ENCODE measurements at regions not wholly inside any gene's neighbourhood (a gene's known extent, or its start where the extent isn't known, plus 50 kb on each side); places are given as distances from the start of the nearest gene placed in this dataset.
A peak's percentile ranks its signal among the peaks of the same experiment; 100 is the strongest.
"Not testable (repeated sequence)": the region's sequence is repeated elsewhere in the genome, so short reads cannot be mapped to it uniquely, and the experiment has no call there.

DNA sequence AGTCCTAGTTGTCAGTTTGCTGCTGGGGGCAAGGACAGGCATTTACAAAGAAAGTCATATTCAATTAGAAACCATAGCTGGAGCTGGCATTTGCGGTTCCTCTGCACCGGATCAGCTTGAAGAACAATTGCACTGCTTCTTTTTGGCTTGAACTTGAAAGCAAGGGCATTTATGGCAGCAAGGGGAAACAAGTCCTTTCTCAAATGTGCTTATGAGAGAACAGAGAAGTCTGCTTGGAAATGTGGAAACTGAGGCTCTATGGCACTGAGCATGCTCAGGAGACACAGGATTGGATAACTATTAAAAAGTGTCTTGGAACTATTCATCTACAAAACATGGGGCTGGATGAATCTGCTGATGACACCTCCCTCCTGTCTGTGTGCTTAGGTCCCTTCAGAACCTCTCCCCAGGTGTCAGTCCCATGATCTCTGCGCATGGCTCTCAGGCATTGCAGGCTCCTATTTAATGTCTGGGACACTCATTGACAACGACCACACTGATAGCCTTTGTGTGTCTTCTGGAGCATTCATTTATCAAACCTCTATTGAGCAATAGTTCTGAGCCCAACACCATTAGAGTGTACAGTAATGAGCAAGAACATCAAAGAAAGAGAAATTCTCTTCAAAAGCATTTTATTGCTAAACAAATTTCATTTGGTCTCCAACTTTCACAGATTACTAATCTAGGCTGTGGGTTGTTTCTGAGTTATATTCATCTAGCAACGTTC lies 353.6 kb downstream of the ANAPC1 start:
- H2AFZ ChIP-seq; H3K9me2 ChIP-seq (ENCODE audit: insufficient read depth); H3K4me2 ChIP-seq (ENCODE audit: unreplicated experiment); H4K20me1 ChIP-seq (ENCODE audit: insufficient read depth); H3K4me3 ChIP-seq; DNase-seq; H3K9me3 ChIP-seq (ENCODE audit: low read depth); H3K36me3 ChIP-seq (ENCODE audit: low read depth); H3K9ac ChIP-seq; H3K27ac ChIP-seq; H3K79me2 ChIP-seq (ENCODE audit: insufficient read depth); in situ Hi-C loops (cut with MboI); H3K27me3 ChIP-seq (replicated peaks; ENCODE audit: insufficient read depth): not testable (repeated sequence)
- WGBS, 2 experiments (ENCODE audit: low coverage in 1 of 2, low lambda C conversion rate in 2 of 2, missing lambda C conversion rate in 2 of 2), result 82 to 84% methylated on average over 5 of the region's 5 CpGs
- H3F3A ChIP-seq (ENCODE audit: insufficient read depth), result peaks cover 15% of the 10 kb centered on the region
- H3K4me1 ChIP-seq (ENCODE audit: insufficient read depth), result peaks cover 24% of the 10 kb centered on the region

DNA sequence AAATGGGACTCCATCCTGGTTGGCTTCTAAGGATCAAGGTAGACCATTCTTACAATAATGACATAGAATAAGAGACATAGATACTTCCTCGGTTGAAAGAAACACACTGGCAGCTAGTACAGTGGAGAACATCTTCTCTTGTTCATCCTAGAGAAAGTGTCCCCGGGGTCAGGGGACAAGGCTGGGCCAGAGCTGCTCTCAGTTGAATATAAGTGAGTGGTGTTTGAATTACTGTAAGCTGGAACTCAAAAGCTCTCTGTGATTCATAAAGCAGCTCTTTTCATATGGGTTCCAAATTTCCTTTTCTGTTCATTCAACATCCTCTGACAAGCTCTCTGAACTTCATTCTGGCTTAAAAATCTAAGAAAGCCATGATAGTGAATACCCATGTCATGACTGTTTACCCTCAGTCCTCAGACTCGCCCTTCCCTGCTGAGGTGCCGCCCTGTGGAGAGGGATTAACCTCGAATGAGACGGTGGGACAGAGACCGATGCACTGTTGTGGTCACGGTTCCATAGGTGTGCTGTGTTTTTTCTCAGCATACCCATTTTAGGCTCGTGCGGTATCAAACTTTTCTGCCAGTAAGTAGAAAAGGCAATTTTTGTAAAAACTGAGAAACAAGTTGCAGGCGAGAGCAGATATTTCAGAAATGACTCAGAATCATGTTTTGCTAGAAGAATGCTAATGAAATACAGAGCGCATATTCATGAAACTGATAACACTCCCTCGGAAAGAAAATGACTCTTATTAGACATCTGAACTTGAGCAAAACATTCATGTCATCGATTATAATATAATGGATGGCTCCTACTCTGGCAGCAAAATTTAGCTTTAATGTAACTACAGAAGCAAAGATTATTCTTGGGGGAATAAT lies 351.1 kb downstream of the ANAPC1 start:
- H2AFZ ChIP-seq; H3K27me3 ChIP-seq (replicated peaks; ENCODE audit: insufficient read depth); H4K20me1 ChIP-seq (ENCODE audit: insufficient read depth); in situ Hi-C loops (cut with MboI); H3K9me3 ChIP-seq (ENCODE audit: low read depth); H3K79me2 ChIP-seq (ENCODE audit: insufficient read depth); H3K36me3 ChIP-seq (ENCODE audit: low read depth); H3K9me2 ChIP-seq (ENCODE audit: insufficient read depth): not testable (repeated sequence)
- Histone ChIP-seq H3K27ac (peak overlapping the region; percentile 77), H3K4me1 (ENCODE audit: insufficient read depth) (peaks cover 25% of the 10 kb centered on the region), H3K4me2 (ENCODE audit: unreplicated experiment) (peak overlapping the region; percentile 33), H3K4me3 (peak overlapping the region; percentile 62), H3F3A (ENCODE audit: insufficient read depth) (peaks cover 16% of the 10 kb centered on the region), H3K9ac (peak overlapping the region; percentile 50; the same call in 1 of the 2 replicates)
- WGBS, 2 experiments (ENCODE audit: low coverage in 1 of 2, low lambda C conversion rate in 2 of 2, missing lambda C conversion rate in 2 of 2), result 0 to 4% methylated on average over 6 to 8 of the region's 14 CpGs
- DNase-seq, result peak; percentile 36

DNA sequence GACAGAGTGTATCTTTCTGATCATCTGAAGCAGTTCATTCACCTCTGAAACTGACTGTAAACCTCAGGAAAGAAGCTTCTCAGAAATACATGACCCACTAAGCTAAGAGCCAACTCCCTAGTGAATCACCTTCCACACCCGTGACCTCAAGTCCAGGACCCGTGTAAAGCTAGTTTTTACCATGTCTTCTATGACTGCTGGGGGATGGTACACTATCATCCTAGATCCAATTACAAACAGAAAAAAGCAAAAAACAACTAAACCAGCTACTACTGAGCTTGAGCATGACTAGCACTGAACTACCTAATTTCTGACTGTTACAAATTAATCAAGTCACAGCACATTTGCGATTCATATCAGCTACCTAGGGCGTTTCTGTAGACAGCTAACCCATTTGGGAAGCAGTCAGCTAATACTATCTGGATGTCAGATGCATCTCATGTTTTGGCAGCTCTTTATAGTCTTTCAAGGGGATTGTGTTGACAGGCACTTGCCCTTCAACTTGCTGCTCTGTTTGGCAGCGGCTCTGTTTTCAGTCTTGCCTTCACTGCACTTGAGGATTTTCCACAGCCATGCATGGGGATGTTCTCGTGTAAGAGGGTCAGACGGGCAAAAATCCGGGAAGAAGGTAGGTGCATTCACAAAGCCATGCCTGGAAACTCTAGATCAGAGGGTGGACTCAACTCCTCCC lies 350.3 kb downstream of the ANAPC1 start:
- peak; percentile 58 for DNase-seq
- H3K27ac ChIP-seq, result peak overlapping the region; percentile 83
- in situ Hi-C loops (cut with MboI), result not testable (repeated sequence)

DNA sequence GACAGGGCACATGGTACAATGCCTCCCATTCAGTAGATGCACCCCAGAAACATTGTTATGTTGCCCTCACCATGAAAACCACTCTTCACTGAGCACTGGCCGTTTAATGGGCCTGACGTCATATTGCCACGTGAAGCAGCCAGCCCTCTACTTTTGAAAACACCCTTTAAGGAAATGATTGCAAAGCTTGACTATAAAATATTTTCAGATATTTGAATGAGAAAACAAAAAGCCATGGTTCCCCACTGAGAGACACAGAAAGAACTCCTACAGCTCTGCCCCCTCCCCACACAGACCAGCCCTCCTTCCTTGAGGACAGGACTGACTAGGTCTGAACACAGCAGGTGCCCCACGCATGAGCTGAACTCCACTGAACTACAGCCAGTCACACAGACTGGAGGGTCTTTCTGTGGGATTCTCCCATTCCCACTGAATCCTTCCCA lies 349.1 kb downstream of the ANAPC1 start:
- H2AFZ ChIP-seq, result 0 out of 2 replicates have a peak overlapping the region, but pooled peaks have one; percentile 15

More for the DNA sequence above, 350.3 kb downstream of the ANAPC1 start:
- not testable (repeated sequence) for H3K79me2 ChIP-seq (ENCODE audit: insufficient read depth); H2AFZ ChIP-seq; H3K36me3 ChIP-seq (ENCODE audit: low read depth); H3K9me3 ChIP-seq (ENCODE audit: low read depth); H3K9me2 ChIP-seq (ENCODE audit: insufficient read depth); H3K27me3 ChIP-seq (replicated peaks; ENCODE audit: insufficient read depth); H4K20me1 ChIP-seq (ENCODE audit: insufficient read depth)
- H3K9ac ChIP-seq, result peak overlapping the region; percentile 61
- WGBS, 2 experiments (ENCODE audit: low coverage in 1 of 2, low lambda C conversion rate in 2 of 2, missing lambda C conversion rate in 2 of 2), result 2% methylated on average over 6 to 7 of the region's 8 CpGs
- peak overlapping the region; percentile 53 for H3K4me3 ChIP-seq
- peaks cover 16% of the 10 kb centered on the region for H3F3A ChIP-seq (ENCODE audit: insufficient read depth)
- H3K4me1 ChIP-seq (ENCODE audit: insufficient read depth), result peaks cover 21% of the 10 kb centered on the region
- peak overlapping the region; percentile 71 for H3K4me2 ChIP-seq (ENCODE audit: unreplicated experiment)

More for the DNA sequence above, 349.1 kb downstream of the ANAPC1 start:
- Histone ChIP-seq H3K9me3 (ENCODE audit: low read depth) (no peaks in the 10 kb centered on the region), H3K4me2 (ENCODE audit: unreplicated experiment) (peak overlapping the region; percentile 49), H3K4me1 (ENCODE audit: insufficient read depth) (peaks cover 21% of the 10 kb centered on the region), H3K79me2 (ENCODE audit: insufficient read depth) (no peaks in the 10 kb centered on the region), H3K9ac (peak overlapping the region; percentile 11; the same call in 1 of the 2 replicates), H4K20me1 (ENCODE audit: insufficient read depth) (no peaks in the 10 kb centered on the region), H3K27ac (peak overlapping the region; percentile 23), H3K27me3 (replicated peaks; ENCODE audit: insufficient read depth) (no peaks in the 10 kb centered on the region), H3F3A (ENCODE audit: insufficient read depth) (peaks cover 16% of the 10 kb centered on the region), H3K9me2 (ENCODE audit: insufficient read depth) (no peaks in the 10 kb centered on the region), H3K4me3 (no peak overlapping the region), H3K36me3 (ENCODE audit: low read depth) (no peaks in the 10 kb centered on the region)
- in situ Hi-C loops (cut with MboI), result no loop called here
- TF ChIP-seq EZH2 (IDR thresholded peaks at IDR 0.05; ENCODE audit: insufficient read depth, poor library complexity, severe bottlenecking) (no peak), EZH2phosphoT487 (IDR thresholded peaks at IDR 0.05; ENCODE audit: insufficient read depth, low read depth) (no peak)
- DNase-seq, result peak; percentile 62
- WGBS, 2 experiments (ENCODE audit: low coverage in 1 of 2, low lambda C conversion rate in 2 of 2, missing lambda C conversion rate in 2 of 2), result 31% methylated on average over 4 of the region's 4 CpGs

All from GM23248 (cell line).